ENCODE measurements at regions not wholly inside any gene's neighbourhood (a gene's known extent, or its start where the extent isn't known, plus 50 kb on each side); places are given as distances from the start of the nearest gene placed in this dataset.

DNA sequence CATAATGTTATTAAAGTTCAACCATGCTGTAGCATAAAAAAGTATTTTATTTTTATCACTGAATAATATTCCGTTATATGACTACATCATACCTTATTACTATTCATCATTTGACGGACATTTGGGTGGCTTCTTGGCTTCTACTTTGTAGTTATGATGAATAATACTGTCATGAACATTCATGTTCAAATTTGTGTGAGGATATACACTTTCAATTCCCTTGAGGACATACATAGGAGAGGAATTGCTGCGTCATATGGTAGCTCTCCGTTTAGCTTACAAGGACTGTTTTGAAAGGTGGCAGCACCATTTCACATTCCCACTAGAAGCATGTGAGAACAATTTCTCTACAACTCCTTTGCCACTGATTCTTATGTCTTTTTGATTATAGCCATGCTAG, 910.8 kb upstream of the MIR17HG start:
- TF ChIP-seq, protein P1, sequence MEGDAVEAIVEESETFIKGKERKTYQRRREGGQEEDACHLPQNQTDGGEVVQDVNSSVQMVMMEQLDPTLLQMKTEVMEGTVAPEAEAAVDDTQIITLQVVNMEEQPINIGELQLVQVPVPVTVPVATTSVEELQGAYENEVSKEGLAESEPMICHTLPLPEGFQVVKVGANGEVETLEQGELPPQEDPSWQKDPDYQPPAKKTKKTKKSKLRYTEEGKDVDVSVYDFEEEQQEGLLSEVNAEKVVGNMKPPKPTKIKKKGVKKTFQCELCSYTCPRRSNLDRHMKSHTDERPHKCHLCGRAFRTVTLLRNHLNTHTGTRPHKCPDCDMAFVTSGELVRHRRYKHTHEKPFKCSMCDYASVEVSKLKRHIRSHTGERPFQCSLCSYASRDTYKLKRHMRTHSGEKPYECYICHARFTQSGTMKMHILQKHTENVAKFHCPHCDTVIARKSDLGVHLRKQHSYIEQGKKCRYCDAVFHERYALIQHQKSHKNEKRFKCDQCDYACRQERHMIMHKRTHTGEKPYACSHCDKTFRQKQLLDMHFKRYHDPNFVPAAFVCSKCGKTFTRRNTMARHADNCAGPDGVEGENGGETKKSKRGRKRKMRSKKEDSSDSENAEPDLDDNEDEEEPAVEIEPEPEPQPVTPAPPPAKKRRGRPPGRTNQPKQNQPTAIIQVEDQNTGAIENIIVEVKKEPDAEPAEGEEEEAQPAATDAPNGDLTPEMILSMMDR (IDR thresholded peaks at IDR 0.05): no peak
- no peak for TF ChIP-seq POLR2A (IDR thresholded peaks at IDR 0.05)

Measured in thyroid gland (tissue), 4 donors.